Mesodermal cell (in vitro differentiated cells): ENCODE measurements at regions not wholly inside any gene's neighbourhood (a gene's known extent, or its start where the extent isn't known, plus 50 kb on each side); places are given as distances from the start of the nearest gene placed in this dataset.
"Not testable (repeated sequence)": the region's sequence is repeated elsewhere in the genome, so short reads cannot be mapped to it uniquely, and the experiment has no call there.

Experiments used
- H3K27ac ChIP-seq: 2 replicates; pipeline ENCODE4 v1.7.0; 2013; ENCODE audit warnings: mild to moderate bottlenecking, low read depth, low read length, moderate library complexity; ENCODE audit not compliant: severe bottlenecking
- H3K36me3 ChIP-seq: 2 replicates; pipeline ENCODE4 v1.7.1; 2013; ENCODE audit warnings: mild to moderate bottlenecking, low read length, moderate library complexity; ENCODE audit not compliant: control insufficient read depth, insufficient read depth
- H3K4me1 ChIP-seq: one replicate; pipeline ENCODE4 v1.7.1; 2013; ENCODE audit warnings: mild to moderate bottlenecking, low read length; ENCODE audit not compliant: insufficient read depth, control insufficient read depth, poor library complexity, severe bottlenecking
- H3K4me3 ChIP-seq: 2 replicates; pipeline ENCODE4 v1.7.0; 2013; ENCODE audit warnings: low read length, control low read depth, mild to moderate bottlenecking; ENCODE audit not compliant: insufficient read depth, poor library complexity, severe bottlenecking; ENCODE audit errors: extremely low read depth
- H3K9me3 ChIP-seq: 2 replicates; pipeline ENCODE4 v1.7.1; 2013; ENCODE audit warnings: mild to moderate bottlenecking, low read length, moderate library complexity; ENCODE audit not compliant: control insufficient read depth
- WGBS, 2 experiments: methylation state at CpG; one replicate each; pipeline ENCODE4 v1.1.5; 2013; ENCODE audit warnings: missing lambda C conversion rate in 2 of 2; ENCODE audit not compliant: insufficient coverage in 2 of 2; 5-methylcytosine and 5-hydroxymethylcytosine counted together

DNA sequence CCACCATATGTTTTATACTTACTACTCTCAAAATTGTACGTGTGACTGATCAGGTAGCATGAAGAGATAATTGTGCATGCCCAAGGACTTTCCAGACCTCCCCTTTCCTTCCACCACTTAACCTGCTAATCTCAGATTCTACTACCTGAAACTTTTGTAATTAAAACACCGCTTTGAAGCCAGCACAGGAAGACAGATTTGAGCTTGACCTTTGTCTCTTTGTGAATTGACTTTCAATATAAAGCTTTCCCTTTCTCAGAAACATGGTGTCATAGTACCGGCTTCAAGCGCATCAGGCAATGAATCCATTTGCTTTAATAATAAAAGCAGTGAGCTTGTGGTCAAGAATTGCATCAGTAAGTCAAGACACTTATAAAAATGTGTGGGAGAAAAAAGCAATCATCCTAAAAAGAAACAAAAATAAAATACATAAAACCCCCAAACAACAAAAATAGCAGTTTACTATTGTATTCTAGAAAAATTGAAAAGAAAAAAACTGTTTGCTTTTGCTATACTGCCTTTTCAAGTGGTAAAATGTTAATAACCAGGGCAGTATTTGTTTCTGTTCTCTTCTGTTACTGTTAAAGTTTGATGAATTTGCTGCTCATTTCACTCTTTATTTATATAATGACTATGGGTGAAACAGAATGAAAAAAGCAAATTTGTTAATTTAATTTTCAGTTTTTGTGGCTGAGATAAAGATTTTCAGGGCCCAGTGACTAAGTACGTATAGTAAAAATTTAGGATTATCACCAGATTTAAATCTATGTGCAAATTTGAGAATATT, 2075.3 kb downstream of the PCDH9 start:
- Histone ChIP-seq H3K4me3 (no peak overlapping the region), H3K9me3 (no peaks in the 10 kb centered on the region), H3K27ac (no peak overlapping the region), H3K36me3 (no peaks in the 10 kb centered on the region), H3K4me1 (no peaks in the 10 kb centered on the region)
- 89 to 100% methylated on average over 2 to 4 of the region's 5 CpGs for WGBS, 2 experiments

- no peak overlapping the region for H3K4me3 ChIP-seq
- H3K9me3 ChIP-seq = no peaks in the 10 kb centered on the region
- no peaks in the 10 kb centered on the region for H3K36me3 ChIP-seq
- H3K4me1 ChIP-seq = no peaks in the 10 kb centered on the region
- H3K27ac ChIP-seq = no peak overlapping the region
- WGBS, 2 experiments = 95 to 97% methylated on average over 30 to 33 of the region's 37 CpGs
These were observed 2080.4 kb downstream of the PCDH9 start for GRCh38 chr13:65149687-65150086.

DNA sequence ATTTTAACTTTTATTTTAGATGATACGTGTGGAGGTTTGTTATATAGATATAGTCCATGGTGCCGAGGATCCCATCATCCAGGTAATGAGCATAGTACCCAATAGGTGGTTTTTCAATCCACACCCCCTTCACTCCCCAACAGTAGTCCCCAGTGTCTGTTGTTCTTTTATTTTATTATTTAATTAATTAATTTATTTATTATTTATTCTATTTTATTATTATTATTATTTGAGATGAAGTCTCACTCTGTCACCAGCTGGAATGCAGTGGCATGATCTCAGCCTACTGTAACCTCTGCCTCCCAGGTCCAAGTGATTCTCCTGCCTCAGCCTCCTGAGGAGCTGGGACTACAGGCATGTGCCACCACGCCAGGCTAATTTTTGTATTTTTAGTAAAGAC, 2086.2 kb downstream of the PCDH9 start:
- no peaks in the 10 kb centered on the region for H3K9me3 ChIP-seq
- H3K4me1 ChIP-seq = no peaks in the 10 kb centered on the region
- no peaks in the 10 kb centered on the region for H3K36me3 ChIP-seq
- no peak overlapping the region for H3K27ac ChIP-seq
- H3K4me3 ChIP-seq = no peak overlapping the region
- 100% methylated on average over 1 of the region's 3 CpGs; no CpG with 5 or more reads in 1 of the 2 experiments for WGBS, 2 experiments

DNA sequence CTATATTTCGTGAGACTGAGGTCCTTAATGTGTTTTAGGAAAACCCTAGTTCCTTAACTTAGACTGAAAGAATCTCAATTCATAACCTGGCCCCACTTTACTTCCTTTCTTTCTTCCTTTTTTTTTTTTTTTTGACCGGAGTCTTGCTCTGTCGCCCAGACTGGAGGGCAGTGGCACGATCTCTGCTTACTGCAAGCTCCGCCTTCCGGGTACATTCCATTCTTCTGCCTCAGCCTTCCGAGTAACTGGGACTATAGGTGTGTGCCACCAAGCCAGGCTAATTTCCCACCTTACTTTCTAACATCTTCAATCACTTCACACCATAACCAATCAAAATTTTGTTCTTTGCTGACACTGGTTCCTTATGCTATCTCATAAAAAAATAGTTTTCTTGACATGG, 2097.0 kb downstream of the PCDH9 start:
- H3K27ac ChIP-seq = no peak overlapping the region
- H3K36me3 ChIP-seq = no peaks in the 10 kb centered on the region
- H3K4me3 ChIP-seq = no peak overlapping the region
- WGBS, 2 experiments = 54 to 69% methylated on average over 2 to 5 of the region's 7 CpGs
- H3K9me3 ChIP-seq = no peaks in the 10 kb centered on the region
- no peaks in the 10 kb centered on the region for H3K4me1 ChIP-seq

DNA sequence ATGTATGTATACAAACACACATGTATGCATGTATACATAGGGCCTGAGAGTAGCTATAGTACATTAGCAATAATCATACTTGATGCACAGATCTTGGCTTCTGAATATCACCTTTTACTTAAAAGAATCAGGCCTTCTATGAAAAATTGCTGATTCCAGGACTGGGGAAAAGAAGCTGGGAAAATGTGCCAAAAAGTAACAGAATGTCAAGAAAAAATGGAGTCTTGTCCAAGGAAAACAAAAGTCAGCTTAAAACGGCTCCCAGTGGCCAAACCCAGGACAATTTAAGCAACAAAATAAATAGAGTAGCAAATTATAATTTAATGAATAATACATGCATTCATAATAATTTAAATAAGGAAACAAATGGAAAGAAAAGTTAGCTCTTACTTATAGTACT, 2104.9 kb downstream of the PCDH9 start:
- no peaks in the 10 kb centered on the region for H3K9me3 ChIP-seq
- whole genome bisulfite sequencing, 2 experiments = no CpG with 5 or more reads among the region's 1 CpG
- H3K36me3 ChIP-seq = no peaks in the 10 kb centered on the region
- H3K27ac ChIP-seq = no peak overlapping the region
- no peaks in the 10 kb centered on the region for H3K4me1 ChIP-seq
- H3K4me3 ChIP-seq = no peak overlapping the region

- no peak overlapping the region for H3K4me3 ChIP-seq
- peaks cover 7% of the 10 kb centered on the region for H3K4me1 ChIP-seq
- no CpG with 5 or more reads among the region's 3 CpGs for WGBS, 2 experiments
- H3K36me3 ChIP-seq = no peaks in the 10 kb centered on the region
- H3K27ac ChIP-seq = no peak overlapping the region
- H3K9me3 ChIP-seq = no peaks in the 10 kb centered on the region
These were observed 2117.6 kb downstream of the PCDH9 start for GRCh38 chr13:65112531-65112941.

DNA sequence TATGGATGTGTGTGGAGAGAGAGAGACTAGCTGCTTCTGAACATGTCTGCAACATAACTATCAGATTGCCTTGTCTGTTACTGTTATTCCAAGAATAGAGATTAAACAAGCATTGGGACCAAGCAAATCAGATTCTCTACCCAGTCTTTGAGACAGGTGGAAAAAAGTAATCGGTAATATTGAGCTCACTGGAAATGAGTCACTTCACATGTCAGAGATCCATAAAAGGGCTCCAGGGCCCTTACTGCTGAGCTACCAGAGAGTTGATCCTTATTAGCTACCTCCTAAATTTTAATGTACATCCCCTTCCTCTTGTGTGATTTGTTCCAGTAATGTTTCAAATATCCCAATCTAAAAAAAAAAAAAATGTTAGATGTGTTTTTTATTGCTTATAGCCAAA, 2118.0 kb downstream of the PCDH9 start:
- no peaks in the 10 kb centered on the region for H3K36me3 ChIP-seq
- 100% methylated on average over 1 of the region's 1 CpG for WGBS, 2 experiments

GRCh38 chr13:65111223-65111622, 2118.9 kb downstream of the PCDH9 start:
- peaks cover 7% of the 10 kb centered on the region for H3K4me1 ChIP-seq
- WGBS, 2 experiments = 60% methylated on average over 1 of the region's 1 CpG; no CpG with 5 or more reads in 1 of the 2 experiments
- H3K36me3 ChIP-seq = no peaks in the 10 kb centered on the region
- H3K27ac ChIP-seq = no peak overlapping the region
- no peaks in the 10 kb centered on the region for H3K9me3 ChIP-seq
- no peak overlapping the region for H3K4me3 ChIP-seq

More for the DNA sequence above, 2118.0 kb downstream of the PCDH9 start:
- Histone ChIP-seq H3K27ac (no peak overlapping the region), H3K4me3 (no peak overlapping the region), H3K9me3 (no peaks in the 10 kb centered on the region), H3K4me1 (peaks cover 7% of the 10 kb centered on the region)

DNA sequence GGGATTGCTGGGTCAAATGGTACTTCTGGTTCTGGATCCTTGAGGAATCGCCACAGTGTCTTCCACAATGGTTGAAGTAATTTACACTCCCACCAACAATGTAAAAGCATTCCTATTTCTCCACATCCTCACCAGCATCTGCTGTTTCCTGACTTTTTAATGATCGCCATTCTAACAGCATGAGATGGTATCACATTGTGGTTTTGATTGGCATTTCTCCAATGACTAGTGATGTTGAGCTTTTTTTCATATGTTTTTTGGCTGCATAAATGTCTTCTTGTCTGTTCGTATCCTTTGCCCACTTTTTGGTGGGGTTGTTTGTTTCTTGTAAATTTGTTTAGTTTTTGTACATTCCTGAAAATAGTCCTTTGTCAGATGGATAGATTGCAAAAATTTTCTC, 2125.7 kb downstream of the PCDH9 start:
- not testable (repeated sequence) for H3K36me3 ChIP-seq, H3K27ac ChIP-seq, H3K4me3 ChIP-seq, H3K4me1 ChIP-seq, H3K9me3 ChIP-seq
- WGBS, 2 experiments = 76 to 100% methylated on average over 1 to 2 of the region's 3 CpGs

GRCh38 chr13:65103351-65103750, 2126.8 kb downstream of the PCDH9 start:
- Histone ChIP-seq H3K27ac (no peak overlapping the region), H3K4me3 (no peak overlapping the region), H3K9me3 (no peaks in the 10 kb centered on the region), H3K36me3 (no peaks in the 10 kb centered on the region), H3K4me1 (no peaks in the 10 kb centered on the region)
- WGBS, 2 experiments = no CpG with 5 or more reads among the region's 1 CpG
